ENCODE measurements at regions not wholly inside any gene's neighbourhood (a gene's known extent, or its start where the extent isn't known, plus 50 kb on each side); places are given as distances from the start of the nearest gene placed in this dataset.

DNA sequence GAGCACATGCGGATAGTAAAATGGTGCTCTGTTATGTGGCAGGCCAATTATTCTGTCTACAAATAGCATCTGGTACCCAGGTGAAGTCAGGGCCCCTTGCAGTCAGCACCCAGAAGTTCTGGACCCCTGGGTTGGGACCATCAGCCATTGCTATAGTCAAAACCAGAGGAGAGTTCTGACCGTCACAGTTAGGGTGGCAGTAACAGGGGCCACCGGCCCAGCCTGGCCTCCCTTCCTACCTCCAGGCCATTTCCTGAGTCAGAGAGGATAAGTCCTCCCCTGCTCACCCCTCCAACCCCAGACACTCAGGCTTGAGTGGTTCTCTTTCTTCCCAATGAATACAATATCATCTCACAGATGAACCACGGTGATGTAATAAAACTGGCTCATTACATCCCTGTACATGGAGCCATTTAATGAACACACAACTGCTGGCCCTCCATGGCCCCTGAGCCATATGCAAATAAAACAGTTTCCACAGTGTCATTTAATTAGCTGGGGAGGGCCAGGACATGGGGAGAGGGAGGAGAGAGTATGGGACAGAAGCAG, 673.6 kb downstream of the MATN1 start:
- TF ChIP-seq, protein P1, sequence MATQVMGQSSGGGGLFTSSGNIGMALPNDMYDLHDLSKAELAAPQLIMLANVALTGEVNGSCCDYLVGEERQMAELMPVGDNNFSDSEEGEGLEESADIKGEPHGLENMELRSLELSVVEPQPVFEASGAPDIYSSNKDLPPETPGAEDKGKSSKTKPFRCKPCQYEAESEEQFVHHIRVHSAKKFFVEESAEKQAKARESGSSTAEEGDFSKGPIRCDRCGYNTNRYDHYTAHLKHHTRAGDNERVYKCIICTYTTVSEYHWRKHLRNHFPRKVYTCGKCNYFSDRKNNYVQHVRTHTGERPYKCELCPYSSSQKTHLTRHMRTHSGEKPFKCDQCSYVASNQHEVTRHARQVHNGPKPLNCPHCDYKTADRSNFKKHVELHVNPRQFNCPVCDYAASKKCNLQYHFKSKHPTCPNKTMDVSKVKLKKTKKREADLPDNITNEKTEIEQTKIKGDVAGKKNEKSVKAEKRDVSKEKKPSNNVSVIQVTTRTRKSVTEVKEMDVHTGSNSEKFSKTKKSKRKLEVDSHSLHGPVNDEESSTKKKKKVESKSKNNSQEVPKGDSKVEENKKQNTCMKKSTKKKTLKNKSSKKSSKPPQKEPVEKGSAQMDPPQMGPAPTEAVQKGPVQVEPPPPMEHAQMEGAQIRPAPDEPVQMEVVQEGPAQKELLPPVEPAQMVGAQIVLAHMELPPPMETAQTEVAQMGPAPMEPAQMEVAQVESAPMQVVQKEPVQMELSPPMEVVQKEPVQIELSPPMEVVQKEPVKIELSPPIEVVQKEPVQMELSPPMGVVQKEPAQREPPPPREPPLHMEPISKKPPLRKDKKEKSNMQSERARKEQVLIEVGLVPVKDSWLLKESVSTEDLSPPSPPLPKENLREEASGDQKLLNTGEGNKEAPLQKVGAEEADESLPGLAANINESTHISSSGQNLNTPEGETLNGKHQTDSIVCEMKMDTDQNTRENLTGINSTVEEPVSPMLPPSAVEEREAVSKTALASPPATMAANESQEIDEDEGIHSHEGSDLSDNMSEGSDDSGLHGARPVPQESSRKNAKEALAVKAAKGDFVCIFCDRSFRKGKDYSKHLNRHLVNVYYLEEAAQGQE (IDR thresholded peaks at IDR 0.05; ENCODE audit: insufficient read depth in 1 of 2, low read depth in 2 of 2, low read length in 2 of 2), result no peak
- TF ChIP-seq FOXP2 (optimal IDR thresholded peaks at IDR 0.05; ENCODE audit: borderline replicate concordance, extremely low read depth, extremely low read length, insufficient read depth) (no peak), POLR2AphosphoS5 (IDR thresholded peaks at IDR 0.05; ENCODE audit: low read depth, low read length) (no peak)

Measured in PFSK-1 (cell line).